Mesothelial cell of epicardium (in vitro differentiated cells): ENCODE measurements at regions not wholly inside any gene's neighbourhood (a gene's known extent, or its start where the extent isn't known, plus 50 kb on each side); places are given as distances from the start of the nearest gene placed in this dataset.

ENCODE experiments used
- DNase-seq, 2 experiments: peaks; one replicate each; pipeline ENCODE4 v3.0.0; 2021; ENCODE audit warnings: low spot score in 2 of 2; ENCODE audit not compliant: unreplicated experiment in 2 of 2
- H3K27ac Mint-ChIP-seq: 2 replicates; pipeline ENCODE4 v1.8.0; 2021; ENCODE audit warnings: mixed read lengths
- H3K27me3 Mint-ChIP-seq: 2 replicates; pipeline ENCODE4 v1.8.0; 2021; ENCODE audit warnings: low read depth, mixed read lengths
- H3K36me3 Mint-ChIP-seq: 2 replicates; pipeline ENCODE4 v1.8.0; 2021; ENCODE audit warnings: mixed read lengths
- H3K4me1 Mint-ChIP-seq: 2 replicates; pipeline ENCODE4 v1.8.0; 2021; ENCODE audit warnings: mixed read lengths
- H3K4me3 Mint-ChIP-seq: 2 replicates; pipeline ENCODE4 v1.8.0; 2021; ENCODE audit warnings: mild to moderate bottlenecking, moderate library complexity, mixed read lengths
- H3K9me3 Mint-ChIP-seq: 2 replicates; pipeline ENCODE4 v1.8.0; 2021; ENCODE audit warnings: mixed read lengths
- TF ChIP-seq, protein P1 (sequence below): fragments of 200-600 bp; sonication (generic); IDR thresholded peaks from one replicate; pipeline ENCODE4 v1.5.0; 2021; ENCODE audit warnings: antibody characterized with exemption; ENCODE audit not compliant: unreplicated experiment

DNA sequence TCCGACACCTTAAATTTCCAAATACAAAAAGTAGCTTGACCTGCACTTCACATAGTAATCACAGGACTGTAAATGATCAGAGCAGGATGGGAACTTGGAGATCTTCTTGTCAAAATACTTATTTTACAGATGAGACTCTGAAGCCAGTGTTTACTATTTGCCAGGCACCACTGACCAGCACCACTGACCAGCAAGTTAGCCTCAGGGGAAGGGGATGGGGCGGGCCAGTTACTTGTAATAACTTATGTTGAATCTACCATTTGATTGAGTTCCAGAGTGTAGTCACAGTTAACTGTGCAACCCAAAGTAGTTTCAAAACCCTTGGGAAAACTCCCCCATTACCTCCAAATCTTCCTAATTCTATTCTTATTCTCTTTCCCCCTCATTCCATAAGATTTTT is 278.4 kb downstream of the PCNX1 start:
- no peak overlapping the region for H3K27ac Mint-ChIP-seq
- peaks cover 7% of the 10 kb centered on the region for H3K4me1 Mint-ChIP-seq
- no peak for DNase-seq
- TF ChIP-seq, protein P1, sequence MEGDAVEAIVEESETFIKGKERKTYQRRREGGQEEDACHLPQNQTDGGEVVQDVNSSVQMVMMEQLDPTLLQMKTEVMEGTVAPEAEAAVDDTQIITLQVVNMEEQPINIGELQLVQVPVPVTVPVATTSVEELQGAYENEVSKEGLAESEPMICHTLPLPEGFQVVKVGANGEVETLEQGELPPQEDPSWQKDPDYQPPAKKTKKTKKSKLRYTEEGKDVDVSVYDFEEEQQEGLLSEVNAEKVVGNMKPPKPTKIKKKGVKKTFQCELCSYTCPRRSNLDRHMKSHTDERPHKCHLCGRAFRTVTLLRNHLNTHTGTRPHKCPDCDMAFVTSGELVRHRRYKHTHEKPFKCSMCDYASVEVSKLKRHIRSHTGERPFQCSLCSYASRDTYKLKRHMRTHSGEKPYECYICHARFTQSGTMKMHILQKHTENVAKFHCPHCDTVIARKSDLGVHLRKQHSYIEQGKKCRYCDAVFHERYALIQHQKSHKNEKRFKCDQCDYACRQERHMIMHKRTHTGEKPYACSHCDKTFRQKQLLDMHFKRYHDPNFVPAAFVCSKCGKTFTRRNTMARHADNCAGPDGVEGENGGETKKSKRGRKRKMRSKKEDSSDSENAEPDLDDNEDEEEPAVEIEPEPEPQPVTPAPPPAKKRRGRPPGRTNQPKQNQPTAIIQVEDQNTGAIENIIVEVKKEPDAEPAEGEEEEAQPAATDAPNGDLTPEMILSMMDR, result no peak
- no peak overlapping the region for H3K4me3 Mint-ChIP-seq
- H3K9me3 Mint-ChIP-seq, result peaks cover 5% of the 10 kb centered on the region
- H3K36me3 Mint-ChIP-seq, result peaks cover 2% of the 10 kb centered on the region
- H3K27me3 Mint-ChIP-seq, result no peaks in the 10 kb centered on the region

- Mint-ChIP-seq H3K36me3 (peaks cover 2% of the 10 kb centered on the region), H3K27ac (peak overlapping the region; percentile 9)
Measured at GRCh38 chr14:71187633-71188356, 280.5 kb downstream of the PCNX1 start.

GRCh38 chr14:71190770-71191374 is 283.6 kb downstream of the PCNX1 start:
- H3K4me3 Mint-ChIP-seq, result no peak overlapping the region
- H3K27me3 Mint-ChIP-seq, result peaks cover 7% of the 10 kb centered on the region
- TF ChIP-seq, protein P1, result no peak
- H3K9me3 Mint-ChIP-seq, result peaks cover 5% of the 10 kb centered on the region
- peaks cover 2% of the 10 kb centered on the region for H3K36me3 Mint-ChIP-seq
- H3K4me1 Mint-ChIP-seq, result peaks cover 11% of the 10 kb centered on the region
- DNase-seq, result no peak
- H3K27ac Mint-ChIP-seq, result no peak overlapping the region

More at GRCh38 chr14:71187633-71188356, 280.5 kb downstream of the PCNX1 start:
- no peak for DNase-seq
- Mint-ChIP-seq H3K4me3 (no peak overlapping the region), H3K27me3 (no peaks in the 10 kb centered on the region), H3K4me1 (peaks cover 7% of the 10 kb centered on the region), H3K9me3 (peaks cover 5% of the 10 kb centered on the region)
- TF ChIP-seq, protein P1, result no peak

- TF ChIP-seq, protein P1, result no peak
- H3K4me3 Mint-ChIP-seq, result no peak overlapping the region
- H3K9me3 Mint-ChIP-seq, result no peaks in the 10 kb centered on the region
- no peak for DNase-seq
- H3K36me3 Mint-ChIP-seq, result no peaks in the 10 kb centered on the region
- peaks cover 15% of the 10 kb centered on the region for H3K4me1 Mint-ChIP-seq
- H3K27me3 Mint-ChIP-seq, result peaks cover 9% of the 10 kb centered on the region
- H3K27ac Mint-ChIP-seq, result no peak overlapping the region
Measured at GRCh38 chr14:71193663-71194062, 286.4 kb downstream of the PCNX1 start.

GRCh38 chr14:71194251-71194650 is 287.0 kb downstream of the PCNX1 start:
- no peaks in the 10 kb centered on the region for H3K36me3 Mint-ChIP-seq
- no peak overlapping the region for H3K27ac Mint-ChIP-seq
- no peaks in the 10 kb centered on the region for H3K9me3 Mint-ChIP-seq
- H3K4me1 Mint-ChIP-seq, result peaks cover 15% of the 10 kb centered on the region
- TF ChIP-seq, protein P1, result no peak
- H3K4me3 Mint-ChIP-seq, result no peak overlapping the region
- peaks cover 9% of the 10 kb centered on the region for H3K27me3 Mint-ChIP-seq
- no peak for DNase-seq
